Activated T-helper 2 cell treated with anti-CD3 and anti-CD28 coated beads, Interferon-gamma antibody, Interleukin-2, Interleukin-4, amounts not matched to agents 10 μg/mL and 5 μg/mL and 100 μg/mL, durations not matched to agents 14 hours and 24 hours and 36 hours (primary cell): ENCODE measurements at regions not wholly inside any gene's neighbourhood (a gene's known extent, or its start where the extent isn't known, plus 50 kb on each side); places are given as distances from the start of the nearest gene placed in this dataset.

Experiments
- DNase-seq: peaks from one replicate; pipeline ENCODE4 v3.0.0; 2021; ENCODE audit warnings: low spot score
- H3K27ac Mint-ChIP-seq: one replicate; pipeline ENCODE4 v1.8.0; 2021; ENCODE audit warnings: mixed read lengths
- H3K27me3 Mint-ChIP-seq: one replicate; pipeline ENCODE4 v1.8.0; 2021; ENCODE audit warnings: low read depth, mixed read lengths
- H3K36me3 Mint-ChIP-seq: one replicate; pipeline ENCODE4 v1.8.0; 2021; ENCODE audit warnings: low read depth, mixed read lengths
- H3K4me1 Mint-ChIP-seq: one replicate; pipeline ENCODE4 v1.8.0; 2021; ENCODE audit warnings: low read depth, mixed read lengths
- H3K4me3 Mint-ChIP-seq: one replicate; pipeline ENCODE4 v1.8.0; 2021; ENCODE audit warnings: low read depth, mild to moderate bottlenecking, moderate library complexity, mixed read lengths
- H3K9me3 Mint-ChIP-seq: one replicate; pipeline ENCODE4 v1.8.0; 2021; ENCODE audit warnings: mixed read lengths
- intact Hi-C: fragments of 100-400 bp; cut with micrococcal nuclease; formaldehyde crosslinking; loops from one replicate; pipeline ENCODE4 v1.15.1; 2023

GRCh38 chr20:57927376-57927775 is 217.6 kb upstream of the PMEPA1 start:
- Mint-ChIP-seq H3K9me3 (peaks cover 9% of the 10 kb centered on the region), H3K27me3 (no peaks in the 10 kb centered on the region), H3K36me3 (no peaks in the 10 kb centered on the region), H3K4me1 (no peaks in the 10 kb centered on the region), H3K27ac (no peak overlapping the region), H3K4me3 (no peak overlapping the region)
- intact Hi-C loops: no loop called here
- DNase-seq: no peak

- Mint-ChIP-seq H3K4me1 (no peaks in the 10 kb centered on the region), H3K27ac (no peak overlapping the region), H3K9me3 (peaks cover 9% of the 10 kb centered on the region), H3K27me3 (no peaks in the 10 kb centered on the region), H3K4me3 (no peak overlapping the region), H3K36me3 (no peaks in the 10 kb centered on the region)
- no peak for DNase-seq
- intact Hi-C loops: no loop called here
Measured at GRCh38 chr20:57922706-57923105, 212.9 kb upstream of the PMEPA1 start.

DNA sequence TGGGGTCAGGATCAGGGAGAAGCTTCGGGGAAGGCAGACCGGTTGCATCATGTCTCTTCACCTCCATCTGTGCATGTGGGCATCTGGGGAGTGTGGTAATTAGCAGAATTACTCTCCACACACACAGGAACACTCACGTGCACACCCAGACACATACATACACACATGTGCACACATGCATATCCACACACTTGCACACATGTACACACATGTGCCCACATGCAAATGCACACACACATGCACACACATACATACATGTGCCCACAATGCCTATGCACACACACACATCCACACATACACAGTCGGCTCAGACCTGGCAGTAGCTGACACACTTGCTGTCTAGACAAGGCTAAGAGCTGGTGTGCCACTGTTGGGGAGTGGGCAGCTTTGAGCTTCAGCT is 212.3 kb upstream of the PMEPA1 start:
- Mint-ChIP-seq H3K4me1 (no peaks in the 10 kb centered on the region), H3K9me3 (peaks cover 9% of the 10 kb centered on the region), H3K36me3 (no peaks in the 10 kb centered on the region), H3K27me3 (no peaks in the 10 kb centered on the region), H3K27ac (no peak overlapping the region), H3K4me3 (no peak overlapping the region)
- DNase-seq: no peak
- intact Hi-C loops: no loop called here

- no peak for DNase-seq
Measured at GRCh38 chr20:57921676-57922075, 211.9 kb upstream of the PMEPA1 start.

GRCh38 chr20:57920971-57921370 is 211.2 kb upstream of the PMEPA1 start:
- no peak for DNase-seq
- H3K9me3 Mint-ChIP-seq: peaks cover 9% of the 10 kb centered on the region
- intact Hi-C loops: no loop called here

More at GRCh38 chr20:57921676-57922075, 211.9 kb upstream of the PMEPA1 start:
- Mint-ChIP-seq H3K36me3 (no peaks in the 10 kb centered on the region), H3K9me3 (peaks cover 9% of the 10 kb centered on the region), H3K27me3 (no peaks in the 10 kb centered on the region), H3K4me1 (no peaks in the 10 kb centered on the region), H3K27ac (no peak overlapping the region), H3K4me3 (no peak overlapping the region)
- intact Hi-C loops: no loop called here

DNA sequence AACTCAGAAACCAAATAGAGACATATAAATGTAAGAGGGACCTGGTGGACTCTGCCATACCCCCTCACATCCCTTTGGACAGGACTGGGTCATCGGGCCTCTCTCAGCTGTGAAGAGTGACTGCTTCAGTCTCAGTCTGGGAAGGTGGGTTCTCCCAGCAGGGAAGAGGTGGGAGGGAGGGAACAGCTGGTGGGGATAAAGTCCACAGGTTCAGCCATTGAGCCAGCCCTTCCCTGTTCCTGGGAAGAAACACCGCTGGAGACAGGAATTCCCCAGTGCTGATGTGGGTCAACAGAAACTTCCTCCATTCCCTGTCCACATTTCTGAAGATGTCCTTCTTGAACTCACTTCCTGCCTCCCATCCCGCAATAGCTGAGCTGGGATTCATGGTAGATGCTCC is 209.2 kb upstream of the PMEPA1 start:
- H3K27ac Mint-ChIP-seq: no peak overlapping the region
- H3K27me3 Mint-ChIP-seq: no peaks in the 10 kb centered on the region
- H3K9me3 Mint-ChIP-seq: no peaks in the 10 kb centered on the region
- DNase-seq: no peak
- H3K4me1 Mint-ChIP-seq: no peaks in the 10 kb centered on the region
- no peak overlapping the region for H3K4me3 Mint-ChIP-seq
- intact Hi-C loops: no loop called here
- no peaks in the 10 kb centered on the region for H3K36me3 Mint-ChIP-seq

More at GRCh38 chr20:57920971-57921370, 211.2 kb upstream of the PMEPA1 start:
- no peaks in the 10 kb centered on the region for H3K36me3 Mint-ChIP-seq
- no peaks in the 10 kb centered on the region for H3K4me1 Mint-ChIP-seq
- H3K27me3 Mint-ChIP-seq: no peaks in the 10 kb centered on the region
- H3K27ac Mint-ChIP-seq: no peak overlapping the region
- H3K4me3 Mint-ChIP-seq: no peak overlapping the region

DNA sequence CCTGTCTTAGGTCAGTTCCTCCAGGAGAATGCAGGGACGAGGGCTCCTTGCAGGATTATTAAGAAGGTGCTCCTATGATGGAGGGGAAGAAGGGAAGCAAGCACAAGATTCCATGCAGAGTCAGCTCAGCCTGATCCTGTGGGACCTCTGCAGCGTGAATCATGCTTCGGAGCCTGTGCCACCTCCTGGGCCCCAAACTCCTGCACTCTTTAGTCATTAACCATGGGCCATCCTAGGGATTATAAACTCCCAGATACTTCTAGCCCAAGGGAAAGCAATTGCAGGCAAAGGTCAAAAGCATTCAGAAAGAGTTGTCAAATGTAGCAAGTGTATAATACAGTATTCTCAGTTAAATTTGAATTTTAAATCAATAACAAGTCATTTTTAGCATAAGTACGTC is 208.7 kb upstream of the PMEPA1 start:
- no peaks in the 10 kb centered on the region for H3K4me1 Mint-ChIP-seq
- H3K27ac Mint-ChIP-seq: no peak overlapping the region
- H3K9me3 Mint-ChIP-seq: no peaks in the 10 kb centered on the region
- DNase-seq: no peak
- no peaks in the 10 kb centered on the region for H3K27me3 Mint-ChIP-seq
- intact Hi-C loops: no loop called here
- no peaks in the 10 kb centered on the region for H3K36me3 Mint-ChIP-seq
- no peak overlapping the region for H3K4me3 Mint-ChIP-seq

DNA sequence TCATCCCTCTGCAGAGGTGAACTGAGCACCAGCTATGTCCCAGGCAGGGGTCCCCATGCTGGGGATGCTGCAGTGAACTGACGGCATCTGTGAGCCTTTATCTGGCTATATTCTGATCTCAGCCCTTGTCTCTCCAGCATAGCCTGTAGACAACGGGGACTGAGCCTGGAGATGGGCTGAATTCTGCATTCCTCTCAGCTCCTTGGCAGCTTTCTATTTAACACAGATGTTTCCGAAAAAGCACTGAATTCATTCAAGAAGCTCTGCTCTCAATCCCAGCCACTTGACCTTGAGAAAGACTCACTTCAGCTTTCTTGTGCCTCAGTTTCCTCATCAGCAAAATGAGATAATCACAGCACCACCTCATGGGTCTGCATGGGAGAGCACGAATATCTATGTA is 204.4 kb upstream of the PMEPA1 start:
- H3K4me3 Mint-ChIP-seq: no peak overlapping the region
- H3K27ac Mint-ChIP-seq: no peak overlapping the region
- no peaks in the 10 kb centered on the region for H3K27me3 Mint-ChIP-seq
- H3K4me1 Mint-ChIP-seq: no peaks in the 10 kb centered on the region
- intact Hi-C loops: no loop called here
- no peaks in the 10 kb centered on the region for H3K36me3 Mint-ChIP-seq
- H3K9me3 Mint-ChIP-seq: no peaks in the 10 kb centered on the region
- no peak for DNase-seq

DNA sequence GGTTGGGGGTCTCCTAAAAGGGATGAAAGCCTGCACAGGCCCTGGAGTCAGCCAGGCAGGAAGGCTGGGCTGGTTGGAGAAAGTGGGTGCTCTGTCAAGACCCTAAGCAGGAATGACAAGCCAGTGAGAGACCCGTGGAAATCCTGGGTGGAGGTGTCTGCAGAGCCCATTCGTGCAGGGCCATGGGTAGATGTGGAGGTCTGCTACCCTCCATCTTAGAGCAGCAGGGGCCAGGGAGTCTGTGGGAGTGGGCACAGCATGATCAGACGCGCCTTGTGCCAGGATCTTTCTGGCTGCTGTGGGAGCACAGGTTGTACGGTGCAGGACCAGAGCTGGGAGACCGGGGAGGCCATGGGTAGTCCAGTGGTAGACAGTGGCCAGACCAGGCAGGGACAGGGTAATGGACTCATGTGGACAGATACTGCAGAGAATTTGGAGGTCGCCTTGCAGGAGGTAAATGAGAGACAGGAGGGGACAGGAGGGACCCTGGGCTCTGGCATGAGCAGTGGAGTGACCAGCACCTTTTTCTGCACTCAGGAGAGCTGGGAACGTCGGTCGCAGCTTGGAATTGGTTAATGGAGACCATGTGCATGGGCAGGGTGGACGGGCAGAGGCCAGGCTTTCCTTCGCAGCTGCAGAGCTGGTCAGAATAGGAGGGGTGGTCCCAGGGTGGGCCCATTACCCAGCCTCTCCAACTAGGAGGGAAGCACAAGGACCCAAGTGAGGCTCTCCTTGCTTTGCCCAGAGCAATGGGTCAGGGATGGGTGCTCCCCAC is 203.5 kb upstream of the PMEPA1 start:
- DNase-seq: no peak
- Mint-ChIP-seq H3K36me3 (no peaks in the 10 kb centered on the region), H3K27me3 (no peaks in the 10 kb centered on the region), H3K27ac (no peak overlapping the region), H3K4me1 (no peaks in the 10 kb centered on the region), H3K4me3 (no peak overlapping the region), H3K9me3 (no peaks in the 10 kb centered on the region)
- intact Hi-C loops: no loop called here

DNA sequence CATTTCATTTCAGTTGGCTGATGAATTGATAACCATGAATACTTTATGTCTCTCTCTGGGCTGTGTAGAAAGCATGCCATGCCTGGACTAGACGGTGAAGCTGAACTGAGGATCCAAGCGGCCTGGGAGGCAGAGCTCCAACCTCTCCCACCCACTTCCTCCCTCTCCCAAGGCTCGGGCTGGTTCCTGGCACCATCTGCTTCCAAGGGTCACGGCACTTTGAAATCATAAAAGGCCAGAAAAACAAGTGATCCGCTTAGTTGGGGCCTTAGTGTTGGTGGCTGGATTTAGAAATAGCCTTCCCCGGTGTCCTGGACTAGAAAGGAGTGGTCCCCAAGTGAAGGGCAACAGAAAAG is 202.4 kb upstream of the PMEPA1 start:
- no peaks in the 10 kb centered on the region for H3K9me3 Mint-ChIP-seq
- H3K36me3 Mint-ChIP-seq: no peaks in the 10 kb centered on the region
- intact Hi-C loops: no loop called here
- no peak overlapping the region for H3K4me3 Mint-ChIP-seq
- no peak for DNase-seq
- H3K27me3 Mint-ChIP-seq: no peaks in the 10 kb centered on the region
- H3K27ac Mint-ChIP-seq: no peak overlapping the region
- H3K4me1 Mint-ChIP-seq: no peaks in the 10 kb centered on the region

DNA sequence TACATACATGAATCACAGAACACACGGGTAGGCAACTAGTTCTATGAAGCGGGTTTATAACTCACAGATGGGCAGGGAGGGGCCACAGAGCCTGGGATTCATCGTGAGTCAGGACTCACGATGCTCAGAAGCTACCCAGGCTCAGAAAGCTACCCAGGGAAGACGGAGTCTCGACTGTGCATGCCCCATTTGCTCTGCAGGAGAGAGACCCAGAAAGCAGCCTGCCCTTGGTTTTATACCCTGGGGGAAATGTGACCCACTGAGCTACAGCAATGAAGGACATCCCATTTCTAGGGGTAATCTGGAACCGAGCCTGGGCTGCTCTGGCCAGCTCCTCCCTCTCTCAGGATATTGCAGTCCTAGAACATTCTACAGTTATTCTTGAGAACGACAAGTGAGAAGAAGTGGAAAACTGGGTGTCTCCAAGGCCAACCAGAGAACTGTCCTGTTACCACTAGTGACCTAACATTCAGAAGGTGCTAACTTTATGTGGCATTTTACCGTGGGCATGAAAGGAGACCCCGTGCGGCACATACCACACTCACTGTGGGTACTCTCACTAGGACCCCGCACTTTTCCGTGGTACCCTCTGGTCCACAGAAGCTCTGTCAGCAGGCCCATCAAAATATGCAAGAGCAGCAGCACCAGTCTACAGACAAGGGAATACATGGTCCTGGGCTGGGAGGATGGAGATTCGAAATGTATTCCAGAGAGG is 201.9 kb upstream of the PMEPA1 start:
- no peak overlapping the region for H3K27ac Mint-ChIP-seq
- H3K4me3 Mint-ChIP-seq: no peak overlapping the region
- no peak for DNase-seq
- no peaks in the 10 kb centered on the region for H3K4me1 Mint-ChIP-seq
- H3K27me3 Mint-ChIP-seq: no peaks in the 10 kb centered on the region
- no peaks in the 10 kb centered on the region for H3K9me3 Mint-ChIP-seq
- intact Hi-C loops: no loop called here
- H3K36me3 Mint-ChIP-seq: no peaks in the 10 kb centered on the region

DNA sequence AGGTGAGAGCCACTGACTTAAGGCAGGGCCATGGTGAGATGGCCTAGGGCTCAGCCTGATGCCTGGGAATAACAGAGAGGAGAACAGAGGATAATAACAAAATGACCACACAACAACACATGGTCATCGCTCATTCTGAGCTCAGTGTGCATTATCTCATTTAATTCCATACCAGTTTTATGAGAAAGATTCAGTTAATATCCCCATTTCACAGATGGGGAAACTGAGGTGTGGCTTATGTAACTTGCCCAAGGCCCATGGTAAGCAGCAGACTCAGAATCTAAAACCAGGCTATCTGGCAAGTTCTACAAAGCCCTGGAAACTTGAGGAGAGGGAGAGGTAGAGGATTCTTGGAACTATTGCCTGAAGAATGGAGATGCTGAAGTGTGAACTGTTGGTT is 200.9 kb upstream of the PMEPA1 start:
- Mint-ChIP-seq H3K27me3 (peaks cover 2% of the 10 kb centered on the region), H3K36me3 (no peaks in the 10 kb centered on the region), H3K4me3 (no peak overlapping the region), H3K4me1 (no peaks in the 10 kb centered on the region), H3K27ac (no peak overlapping the region), H3K9me3 (no peaks in the 10 kb centered on the region)
- no peak for DNase-seq
- intact Hi-C loops: no loop called here

GRCh38 chr20:57909763-57910331 is 200.0 kb upstream of the PMEPA1 start:
- intact Hi-C loops: no loop called here
- H3K4me1 Mint-ChIP-seq: no peaks in the 10 kb centered on the region
- no peaks in the 10 kb centered on the region for H3K9me3 Mint-ChIP-seq
- H3K36me3 Mint-ChIP-seq: no peaks in the 10 kb centered on the region
- no peak overlapping the region for H3K27ac Mint-ChIP-seq
- no peak for DNase-seq
- no peak overlapping the region for H3K4me3 Mint-ChIP-seq
- H3K27me3 Mint-ChIP-seq: peaks cover 7% of the 10 kb centered on the region
